WERI-Rb-1 (cell line): ENCODE measurements at regions not wholly inside any gene's neighbourhood (a gene's known extent, or its start where the extent isn't known, plus 50 kb on each side); places are given as distances from the start of the nearest gene placed in this dataset.

Experiments
- DNase-seq: peaks from one replicate; pipeline ENCODE4 v3.0.0-alpha.2; 2020
- H3K27ac ChIP-seq: fragments of 250-450 bp; sonication (Bioruptor Pico); 2 replicates; pipeline ENCODE4 v1.5.1; 2020; ENCODE audit warnings: mild to moderate bottlenecking, moderate library complexity
- H3K27me3 ChIP-seq: fragments of 250-450 bp; sonication (Bioruptor Pico); 2 replicates; pipeline ENCODE4 v1.5.1; 2021; ENCODE audit warnings: mild to moderate bottlenecking, low read depth, moderate library complexity; ENCODE audit not compliant: insufficient read depth, severe bottlenecking
- H3K36me3 ChIP-seq: fragments of 250-450 bp; sonication (Bioruptor Pico); 2 replicates; pipeline ENCODE4 v1.5.1; 2020; ENCODE audit warnings: mild to moderate bottlenecking, moderate library complexity
- H3K4me3 ChIP-seq: 2 replicates; pipeline ENCODE4 v1.5.1; 2011; ENCODE audit warnings: low read depth, mild to moderate bottlenecking, control low read depth, low read length
- H3K9me3 ChIP-seq: fragments of 250-450 bp; sonication (Bioruptor Pico); 2 replicates; pipeline ENCODE4 v1.5.1; 2021; ENCODE audit warnings: mild to moderate bottlenecking, moderate library complexity; ENCODE audit not compliant: severe bottlenecking
- TF ChIP-seq, protein P1 (sequence below): IDR thresholded peaks from 2 replicates; pipeline ENCODE4 v1.5.1; 2011; ENCODE audit warnings: low read depth, mild to moderate bottlenecking, control low read depth, inconsistent platforms, low read length

DNA sequence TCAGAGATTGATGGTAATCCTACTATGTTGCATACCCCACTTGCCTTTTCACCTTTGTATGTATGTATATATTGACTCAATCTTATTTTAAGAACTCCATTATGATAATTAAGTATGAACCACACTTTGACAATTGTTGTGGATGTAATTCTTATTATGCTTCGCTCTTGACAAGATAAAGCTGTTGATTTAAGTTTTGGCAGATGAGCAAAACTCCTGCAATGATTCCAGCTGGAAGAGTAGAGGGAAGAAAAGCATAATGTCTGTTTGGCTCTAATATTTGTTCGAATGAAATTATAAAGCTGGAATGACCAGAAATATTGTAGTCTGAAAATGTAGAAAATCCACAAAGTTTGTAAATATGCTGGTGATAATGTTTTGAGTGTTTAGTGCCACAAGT, 83.8 kb upstream of the AKR1E2 start:
- Histone ChIP-seq H3K36me3 (no peaks in the 10 kb centered on the region), H3K4me3 (no peak overlapping the region), H3K27ac (no peak overlapping the region), H3K27me3 (no peaks in the 10 kb centered on the region), H3K9me3 (no peaks in the 10 kb centered on the region)
- TF ChIP-seq, protein P1, sequence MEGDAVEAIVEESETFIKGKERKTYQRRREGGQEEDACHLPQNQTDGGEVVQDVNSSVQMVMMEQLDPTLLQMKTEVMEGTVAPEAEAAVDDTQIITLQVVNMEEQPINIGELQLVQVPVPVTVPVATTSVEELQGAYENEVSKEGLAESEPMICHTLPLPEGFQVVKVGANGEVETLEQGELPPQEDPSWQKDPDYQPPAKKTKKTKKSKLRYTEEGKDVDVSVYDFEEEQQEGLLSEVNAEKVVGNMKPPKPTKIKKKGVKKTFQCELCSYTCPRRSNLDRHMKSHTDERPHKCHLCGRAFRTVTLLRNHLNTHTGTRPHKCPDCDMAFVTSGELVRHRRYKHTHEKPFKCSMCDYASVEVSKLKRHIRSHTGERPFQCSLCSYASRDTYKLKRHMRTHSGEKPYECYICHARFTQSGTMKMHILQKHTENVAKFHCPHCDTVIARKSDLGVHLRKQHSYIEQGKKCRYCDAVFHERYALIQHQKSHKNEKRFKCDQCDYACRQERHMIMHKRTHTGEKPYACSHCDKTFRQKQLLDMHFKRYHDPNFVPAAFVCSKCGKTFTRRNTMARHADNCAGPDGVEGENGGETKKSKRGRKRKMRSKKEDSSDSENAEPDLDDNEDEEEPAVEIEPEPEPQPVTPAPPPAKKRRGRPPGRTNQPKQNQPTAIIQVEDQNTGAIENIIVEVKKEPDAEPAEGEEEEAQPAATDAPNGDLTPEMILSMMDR = no peak
- DNase-seq = no peak

DNA sequence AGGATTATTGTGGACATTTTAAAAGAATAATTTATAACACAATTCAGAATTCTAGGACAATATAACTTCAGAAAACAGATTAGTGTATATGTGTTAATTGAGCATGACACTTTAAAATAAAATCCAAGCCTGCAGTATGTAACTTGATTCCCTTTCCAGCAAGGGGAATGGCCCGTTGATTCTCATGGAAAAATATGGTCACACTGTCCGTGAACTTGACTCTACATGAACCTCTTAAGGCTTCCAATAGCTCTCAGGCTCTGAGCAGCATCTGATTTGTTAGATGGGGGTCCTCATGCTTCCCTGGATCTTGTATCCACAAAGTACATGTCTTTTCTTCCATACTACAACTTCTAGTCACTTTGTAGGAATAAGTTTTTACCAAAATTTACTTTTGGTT, 85.5 kb upstream of the AKR1E2 start:
- TF ChIP-seq, protein P1 = no peak
- H3K27ac ChIP-seq = no peak overlapping the region
- DNase-seq = no peak
- H3K27me3 ChIP-seq = no peaks in the 10 kb centered on the region
- H3K36me3 ChIP-seq = no peaks in the 10 kb centered on the region
- H3K9me3 ChIP-seq = no peaks in the 10 kb centered on the region
- H3K4me3 ChIP-seq = no peak overlapping the region

- H3K36me3 ChIP-seq = no peaks in the 10 kb centered on the region
- H3K9me3 ChIP-seq = no peaks in the 10 kb centered on the region
- DNase-seq = no peak
- H3K27ac ChIP-seq = no peak overlapping the region
- H3K27me3 ChIP-seq = no peaks in the 10 kb centered on the region
- TF ChIP-seq, protein P1 = no peak
- H3K4me3 ChIP-seq = no peak overlapping the region
These were observed 89.4 kb upstream of the AKR1E2 start for GRCh38 chr10:4736608-4737007.

GRCh38 chr10:4736183-4736582, 89.8 kb upstream of the AKR1E2 start:
- H3K9me3 ChIP-seq = no peaks in the 10 kb centered on the region
- DNase-seq = no peak
- no peaks in the 10 kb centered on the region for H3K36me3 ChIP-seq
- TF ChIP-seq, protein P1 = no peak
- no peak overlapping the region for H3K4me3 ChIP-seq
- H3K27ac ChIP-seq = no peak overlapping the region
- H3K27me3 ChIP-seq = no peaks in the 10 kb centered on the region

DNA sequence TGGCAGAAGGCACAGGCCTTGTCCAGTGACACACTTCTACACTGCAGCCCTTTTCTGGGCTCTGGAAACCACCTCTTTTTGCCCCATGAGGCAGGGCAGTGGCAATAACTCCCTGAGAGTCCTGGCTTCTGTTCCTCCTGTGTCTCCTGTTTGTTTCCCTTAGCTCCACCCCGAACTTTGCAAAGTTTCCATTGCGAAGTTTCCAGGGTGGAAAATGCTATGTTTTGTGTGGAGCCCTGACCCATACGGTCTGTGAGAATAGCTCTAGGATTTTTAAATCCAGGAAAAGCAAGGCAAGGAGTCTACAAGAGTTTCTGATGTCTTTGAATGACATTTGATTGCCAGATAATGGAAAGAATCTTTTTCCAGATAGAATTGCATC, 92.2 kb upstream of the AKR1E2 start:
- H3K9me3 ChIP-seq = no peaks in the 10 kb centered on the region
- H3K27me3 ChIP-seq = no peaks in the 10 kb centered on the region
- DNase-seq = no peak
- H3K27ac ChIP-seq = no peak overlapping the region
- TF ChIP-seq, protein P1 = no peak
- H3K36me3 ChIP-seq = no peaks in the 10 kb centered on the region
- no peak overlapping the region for H3K4me3 ChIP-seq

DNA sequence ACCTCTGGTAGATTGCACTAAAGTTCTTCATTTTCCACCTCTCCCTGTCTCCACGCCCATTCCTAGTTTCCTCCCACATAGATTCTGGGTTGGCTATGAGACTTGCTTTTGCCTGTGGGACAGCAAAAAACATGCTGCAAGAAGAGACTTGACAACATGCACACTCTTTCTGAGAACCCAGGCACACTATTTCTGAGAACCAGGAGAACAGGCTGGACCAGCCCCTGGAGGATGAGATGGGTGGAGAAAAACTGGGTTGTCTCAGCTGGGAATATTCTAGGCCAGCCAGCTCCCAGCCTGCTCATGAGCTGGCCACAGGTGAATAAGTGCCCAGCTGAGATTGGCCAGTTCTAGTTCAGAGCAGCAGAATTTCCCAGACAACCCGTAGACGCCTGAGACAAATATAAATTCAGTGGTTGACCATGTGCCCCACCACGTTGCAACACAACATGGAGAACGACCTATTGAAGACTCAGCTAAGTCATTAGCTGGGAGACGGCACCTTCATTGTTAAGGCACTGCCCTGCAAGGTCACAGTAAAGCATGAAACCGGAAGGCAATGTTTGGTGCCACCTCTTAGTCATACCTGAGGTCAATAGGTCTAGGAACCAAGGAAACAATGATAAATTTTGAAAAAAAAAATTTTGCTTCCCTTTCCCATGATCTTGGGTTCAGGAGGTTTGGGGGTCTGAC, 92.7 kb upstream of the AKR1E2 start:
- TF ChIP-seq, protein P1 = no peak
- Histone ChIP-seq H3K9me3 (no peaks in the 10 kb centered on the region), H3K27ac (no peak overlapping the region), H3K4me3 (no peak overlapping the region), H3K27me3 (no peaks in the 10 kb centered on the region), H3K36me3 (no peaks in the 10 kb centered on the region)
- no peak for DNase-seq
